ENCODE measurements at regions not wholly inside any gene's neighbourhood (a gene's known extent, or its start where the extent isn't known, plus 50 kb on each side); places are given as distances from the start of the nearest gene placed in this dataset.

DNA sequence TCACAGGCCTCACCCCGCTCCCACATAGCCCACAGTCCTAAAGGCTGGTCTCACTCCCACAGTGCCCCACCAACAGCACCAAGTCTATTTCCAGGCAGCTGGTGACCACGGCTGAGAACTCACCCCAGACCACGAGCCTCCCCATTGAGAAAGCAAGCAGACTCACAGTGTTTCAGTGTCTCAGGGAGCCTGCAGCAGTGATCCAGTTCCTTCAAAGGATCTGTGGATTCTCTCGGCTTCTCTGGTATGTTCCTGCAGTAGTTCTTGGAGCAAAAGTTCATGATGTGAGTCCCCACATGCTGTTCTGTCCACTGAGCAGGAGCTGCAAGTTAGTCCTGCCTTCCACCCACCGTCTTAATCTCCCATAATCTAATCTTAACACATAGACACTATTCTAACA lies 185.3 kb upstream of the CDH6 start:
- TF ChIP-seq, protein P1, sequence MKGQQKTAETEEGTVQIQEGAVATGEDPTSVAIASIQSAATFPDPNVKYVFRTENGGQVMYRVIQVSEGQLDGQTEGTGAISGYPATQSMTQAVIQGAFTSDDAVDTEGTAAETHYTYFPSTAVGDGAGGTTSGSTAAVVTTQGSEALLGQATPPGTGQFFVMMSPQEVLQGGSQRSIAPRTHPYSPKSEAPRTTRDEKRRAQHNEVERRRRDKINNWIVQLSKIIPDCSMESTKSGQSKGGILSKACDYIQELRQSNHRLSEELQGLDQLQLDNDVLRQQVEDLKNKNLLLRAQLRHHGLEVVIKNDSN (IDR thresholded peaks at IDR 0.05), result no peak
- TF ChIP-seq FOXM1 (IDR thresholded peaks at IDR 0.05; ENCODE audit: borderline replicate concordance, low read depth) (no peak), YY1 (IDR thresholded peaks at IDR 0.05; ENCODE audit: low read depth) (no peak), CEBPB (IDR thresholded peaks at IDR 0.05) (no peak), EGR1 (IDR thresholded peaks at IDR 0.05) (no peak), TAF1 (IDR thresholded peaks at IDR 0.05; ENCODE audit: low read depth) (no peak), NFIC (IDR thresholded peaks at IDR 0.05) (no peak), CREB1 (IDR thresholded peaks at IDR 0.05; ENCODE audit: low read depth) (no peak), ZBTB7A (IDR thresholded peaks at IDR 0.05; ENCODE audit: low read depth) (no peak), TCF12 (IDR thresholded peaks at IDR 0.05; ENCODE audit: low read depth) (no peak), RAD21 (IDR thresholded peaks at IDR 0.05; ENCODE audit: low read depth) (no peak), TEAD4 (IDR thresholded peaks at IDR 0.05) (no peak)
- TF ChIP-seq, protein P2, sequence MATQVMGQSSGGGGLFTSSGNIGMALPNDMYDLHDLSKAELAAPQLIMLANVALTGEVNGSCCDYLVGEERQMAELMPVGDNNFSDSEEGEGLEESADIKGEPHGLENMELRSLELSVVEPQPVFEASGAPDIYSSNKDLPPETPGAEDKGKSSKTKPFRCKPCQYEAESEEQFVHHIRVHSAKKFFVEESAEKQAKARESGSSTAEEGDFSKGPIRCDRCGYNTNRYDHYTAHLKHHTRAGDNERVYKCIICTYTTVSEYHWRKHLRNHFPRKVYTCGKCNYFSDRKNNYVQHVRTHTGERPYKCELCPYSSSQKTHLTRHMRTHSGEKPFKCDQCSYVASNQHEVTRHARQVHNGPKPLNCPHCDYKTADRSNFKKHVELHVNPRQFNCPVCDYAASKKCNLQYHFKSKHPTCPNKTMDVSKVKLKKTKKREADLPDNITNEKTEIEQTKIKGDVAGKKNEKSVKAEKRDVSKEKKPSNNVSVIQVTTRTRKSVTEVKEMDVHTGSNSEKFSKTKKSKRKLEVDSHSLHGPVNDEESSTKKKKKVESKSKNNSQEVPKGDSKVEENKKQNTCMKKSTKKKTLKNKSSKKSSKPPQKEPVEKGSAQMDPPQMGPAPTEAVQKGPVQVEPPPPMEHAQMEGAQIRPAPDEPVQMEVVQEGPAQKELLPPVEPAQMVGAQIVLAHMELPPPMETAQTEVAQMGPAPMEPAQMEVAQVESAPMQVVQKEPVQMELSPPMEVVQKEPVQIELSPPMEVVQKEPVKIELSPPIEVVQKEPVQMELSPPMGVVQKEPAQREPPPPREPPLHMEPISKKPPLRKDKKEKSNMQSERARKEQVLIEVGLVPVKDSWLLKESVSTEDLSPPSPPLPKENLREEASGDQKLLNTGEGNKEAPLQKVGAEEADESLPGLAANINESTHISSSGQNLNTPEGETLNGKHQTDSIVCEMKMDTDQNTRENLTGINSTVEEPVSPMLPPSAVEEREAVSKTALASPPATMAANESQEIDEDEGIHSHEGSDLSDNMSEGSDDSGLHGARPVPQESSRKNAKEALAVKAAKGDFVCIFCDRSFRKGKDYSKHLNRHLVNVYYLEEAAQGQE (IDR thresholded peaks at IDR 0.05; ENCODE audit: low read depth), result no peak
- TF ChIP-seq, protein P3, sequence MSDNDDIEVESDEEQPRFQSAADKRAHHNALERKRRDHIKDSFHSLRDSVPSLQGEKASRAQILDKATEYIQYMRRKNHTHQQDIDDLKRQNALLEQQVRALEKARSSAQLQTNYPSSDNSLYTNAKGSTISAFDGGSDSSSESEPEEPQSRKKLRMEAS (IDR thresholded peaks at IDR 0.05), result no peak

All from Ishikawa (cell line).